ENCODE measurements at regions not wholly inside any gene's neighbourhood (a gene's known extent, or its start where the extent isn't known, plus 50 kb on each side); places are given as distances from the start of the nearest gene placed in this dataset.

DNA sequence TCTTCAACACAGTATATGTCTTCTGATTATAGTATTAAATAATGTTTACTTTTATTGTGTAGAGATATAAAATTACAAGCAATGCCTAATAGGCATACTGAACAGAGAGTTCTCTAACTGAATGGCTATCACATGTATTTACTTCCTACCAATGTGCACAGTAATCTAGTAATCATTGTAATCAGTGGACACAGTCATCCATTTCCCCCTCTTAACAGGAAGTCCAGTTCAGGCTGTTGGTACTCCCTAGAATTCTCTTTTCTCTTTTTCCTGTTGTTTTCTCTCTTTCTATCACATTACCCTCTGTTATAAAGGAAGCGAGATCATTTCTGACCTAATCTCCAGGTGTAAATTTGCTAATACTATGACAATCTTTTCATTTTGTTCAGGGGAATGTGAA, 172.5 kb downstream of the HTR1B start:
- H3K4me3 ChIP-seq (ENCODE audit: low read length) = no peak overlapping the region
- H3K4me3 Mint-ChIP-seq = no peak overlapping the region
- no peaks in the 10 kb centered on the region for H3K9me3 ChIP-seq (ENCODE audit: control insufficient read depth, insufficient read depth, low read length)
- H3K9me3 Mint-ChIP-seq = peaks cover 2 to 11% of the 10 kb centered on the region in 2 donors
- no CpG with 5 or more reads among the region's 1 CpG for WGBS (ENCODE audit: insufficient coverage)
- ATAC-seq (no peak), DNase-seq (no peak)
- TF ChIP-seq, protein P1, sequence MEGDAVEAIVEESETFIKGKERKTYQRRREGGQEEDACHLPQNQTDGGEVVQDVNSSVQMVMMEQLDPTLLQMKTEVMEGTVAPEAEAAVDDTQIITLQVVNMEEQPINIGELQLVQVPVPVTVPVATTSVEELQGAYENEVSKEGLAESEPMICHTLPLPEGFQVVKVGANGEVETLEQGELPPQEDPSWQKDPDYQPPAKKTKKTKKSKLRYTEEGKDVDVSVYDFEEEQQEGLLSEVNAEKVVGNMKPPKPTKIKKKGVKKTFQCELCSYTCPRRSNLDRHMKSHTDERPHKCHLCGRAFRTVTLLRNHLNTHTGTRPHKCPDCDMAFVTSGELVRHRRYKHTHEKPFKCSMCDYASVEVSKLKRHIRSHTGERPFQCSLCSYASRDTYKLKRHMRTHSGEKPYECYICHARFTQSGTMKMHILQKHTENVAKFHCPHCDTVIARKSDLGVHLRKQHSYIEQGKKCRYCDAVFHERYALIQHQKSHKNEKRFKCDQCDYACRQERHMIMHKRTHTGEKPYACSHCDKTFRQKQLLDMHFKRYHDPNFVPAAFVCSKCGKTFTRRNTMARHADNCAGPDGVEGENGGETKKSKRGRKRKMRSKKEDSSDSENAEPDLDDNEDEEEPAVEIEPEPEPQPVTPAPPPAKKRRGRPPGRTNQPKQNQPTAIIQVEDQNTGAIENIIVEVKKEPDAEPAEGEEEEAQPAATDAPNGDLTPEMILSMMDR (IDR thresholded peaks at IDR 0.05) = no peak
- intact Hi-C loops (cut with micrococcal nuclease) = no loop called here
- H3K27ac Mint-ChIP-seq = no peak overlapping the region
- H3K27me3 Mint-ChIP-seq (ENCODE audit: low read depth in 2 of 2) = no peaks in the 10 kb centered on the region
- no peaks in the 10 kb centered on the region for H3K36me3 ChIP-seq (ENCODE audit: control insufficient read depth, insufficient read depth, low read length)
- H3K27me3 ChIP-seq (ENCODE audit: control insufficient read depth, insufficient read depth, low read length) = no peaks in the 10 kb centered on the region
- no peak overlapping the region for H3K27ac ChIP-seq (ENCODE audit: low read length)
- no peaks in the 10 kb centered on the region for H3K4me1 ChIP-seq (ENCODE audit: control insufficient read depth, insufficient read depth, low read length)
- H3K36me3 Mint-ChIP-seq = no peaks in the 10 kb centered on the region
- H3K4me1 Mint-ChIP-seq = no peaks in the 10 kb centered on the region

DNA sequence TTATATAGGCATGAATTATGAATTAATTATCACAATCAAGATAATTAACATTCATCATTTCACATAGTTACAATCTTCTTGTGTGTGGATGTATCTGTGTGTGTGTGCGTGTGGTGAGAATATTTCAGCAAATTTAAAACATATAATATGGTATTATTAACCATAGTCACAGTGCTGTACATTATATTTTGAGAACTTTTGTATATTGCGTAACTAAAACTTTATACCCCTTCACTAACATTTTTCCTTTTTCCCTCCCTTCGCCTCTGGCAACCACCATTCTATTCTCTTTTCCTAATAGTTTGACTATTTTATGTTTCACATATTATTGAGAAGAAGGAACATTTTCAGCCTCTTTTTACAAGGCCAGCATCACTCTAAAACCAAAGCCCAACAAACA, 176.8 kb downstream of the HTR1B start:
- H3K27ac ChIP-seq (ENCODE audit: low read length) = no peak overlapping the region
- H3K4me1 Mint-ChIP-seq = no peaks in the 10 kb centered on the region
- H3K4me3 ChIP-seq (ENCODE audit: low read length) = no peak overlapping the region
- ATAC-seq (no peak), DNase-seq (no peak)
- TF ChIP-seq, protein P1 (IDR thresholded peaks at IDR 0.05) = no peak
- no peak overlapping the region for H3K27ac Mint-ChIP-seq
- no peaks in the 10 kb centered on the region for H3K4me1 ChIP-seq (ENCODE audit: control insufficient read depth, insufficient read depth, low read length)
- peaks cover 4% of the 10 kb centered on the region for H3K9me3 ChIP-seq (ENCODE audit: control insufficient read depth, insufficient read depth, low read length)
- intact Hi-C loops (cut with micrococcal nuclease) = no loop called here
- no peaks in the 10 kb centered on the region for H3K36me3 Mint-ChIP-seq
- H3K27me3 ChIP-seq (ENCODE audit: control insufficient read depth, insufficient read depth, low read length) = no peaks in the 10 kb centered on the region
- H3K9me3 Mint-ChIP-seq = peaks cover 4 to 16% of the 10 kb centered on the region in 2 donors
- H3K4me3 Mint-ChIP-seq = no peak overlapping the region
- H3K36me3 ChIP-seq (ENCODE audit: control insufficient read depth, insufficient read depth, low read length) = no peaks in the 10 kb centered on the region
- no CpG with 5 or more reads among the region's 3 CpGs for WGBS (ENCODE audit: insufficient coverage)
- no peaks in the 10 kb centered on the region for H3K27me3 Mint-ChIP-seq (ENCODE audit: low read depth in 2 of 2)

DNA sequence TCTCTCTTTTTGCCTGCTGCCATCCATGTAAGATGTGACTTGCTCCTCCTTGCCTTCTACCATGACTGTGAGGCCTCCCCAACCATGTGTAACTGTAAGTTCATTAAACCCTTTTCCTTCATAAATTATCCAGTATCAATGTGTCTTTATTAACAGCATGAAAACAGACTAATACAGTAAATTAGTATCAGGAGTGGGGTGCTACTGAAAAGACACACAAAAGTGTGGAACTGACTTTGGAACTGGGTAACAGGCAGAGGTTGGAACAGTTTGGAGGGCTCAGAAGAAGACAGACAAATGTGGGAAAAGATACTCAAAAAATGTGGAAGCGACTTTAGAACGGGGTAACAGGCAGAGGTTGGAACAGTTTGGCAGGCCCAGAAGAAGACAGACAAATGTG, 189.4 kb downstream of the HTR1B start:
- DNase-seq (no peak), ATAC-seq (no peak)
- Mint-ChIP-seq H3K36me3 (peaks cover 5% of the 10 kb centered on the region), H3K27ac (no peak overlapping the region), H3K4me1 (no peaks in the 10 kb centered on the region), H3K27me3 (ENCODE audit: low read depth in 2 of 2) (no peaks in the 10 kb centered on the region), H3K4me3 (no peak overlapping the region), H3K9me3 (peaks cover 8 to 10% of the 10 kb centered on the region in 2 donors)
- no peaks in the 10 kb centered on the region for H3K4me1 ChIP-seq (ENCODE audit: control insufficient read depth, insufficient read depth, low read length)
- no peaks in the 10 kb centered on the region for H3K27me3 ChIP-seq (ENCODE audit: control insufficient read depth, insufficient read depth, low read length)
- H3K9me3 ChIP-seq (ENCODE audit: control insufficient read depth, insufficient read depth, low read length) = peaks cover 10% of the 10 kb centered on the region
- TF ChIP-seq, protein P1 (IDR thresholded peaks at IDR 0.05) = no peak
- no peak overlapping the region for H3K4me3 ChIP-seq (ENCODE audit: low read length)
- 64% methylated on average over 2 of the region's 2 CpGs for WGBS (ENCODE audit: insufficient coverage)
- H3K27ac ChIP-seq (ENCODE audit: low read length) = no peak overlapping the region
- intact Hi-C loops (cut with micrococcal nuclease) = no loop called here
- H3K36me3 ChIP-seq (ENCODE audit: control insufficient read depth, insufficient read depth, low read length) = no peaks in the 10 kb centered on the region

DNA sequence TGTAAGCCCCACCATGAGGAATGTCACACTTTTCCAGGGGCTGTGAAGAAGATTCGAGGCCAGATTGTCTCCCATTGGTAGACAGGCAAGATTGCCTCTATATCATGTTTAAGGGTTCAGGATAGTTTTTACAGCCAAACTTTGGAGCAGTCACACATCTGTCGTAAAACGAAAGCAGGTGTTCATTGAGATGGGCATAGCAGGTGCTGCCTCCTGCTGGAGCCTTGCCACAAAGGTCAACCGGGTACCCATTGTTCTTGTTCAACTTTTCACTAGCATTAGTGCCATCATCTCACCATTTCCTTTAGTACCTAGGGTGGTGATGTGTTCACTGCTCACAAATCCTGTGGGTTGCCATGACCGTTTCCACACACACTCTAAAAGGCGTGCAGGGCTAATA, 198.3 kb downstream of the HTR1B start:
- intact Hi-C loops (cut with micrococcal nuclease) = no loop called here
- no peaks in the 10 kb centered on the region for H3K36me3 ChIP-seq (ENCODE audit: control insufficient read depth, insufficient read depth, low read length)
- H3K4me1 ChIP-seq (ENCODE audit: control insufficient read depth, insufficient read depth, low read length) = no peaks in the 10 kb centered on the region
- 83% methylated on average over 4 of the region's 6 CpGs for WGBS (ENCODE audit: insufficient coverage)
- ATAC-seq (no peak), DNase-seq (no peak)
- H3K9me3 ChIP-seq (ENCODE audit: control insufficient read depth, insufficient read depth, low read length) = peaks cover 6% of the 10 kb centered on the region
- H3K9me3 Mint-ChIP-seq = peaks cover 18 to 21% of the 10 kb centered on the region in 2 donors
- H3K4me3 ChIP-seq (ENCODE audit: low read length) = no peak overlapping the region
- no peak overlapping the region for H3K4me3 Mint-ChIP-seq
- H3K27me3 ChIP-seq (ENCODE audit: control insufficient read depth, insufficient read depth, low read length) = no peaks in the 10 kb centered on the region
- no peaks in the 10 kb centered on the region for H3K36me3 Mint-ChIP-seq
- no peaks in the 10 kb centered on the region for H3K4me1 Mint-ChIP-seq
- no peak overlapping the region for H3K27ac ChIP-seq (ENCODE audit: low read length)
- H3K27ac Mint-ChIP-seq = no peak overlapping the region
- TF ChIP-seq, protein P1 (IDR thresholded peaks at IDR 0.05) = no peak
- no peaks in the 10 kb centered on the region for H3K27me3 Mint-ChIP-seq (ENCODE audit: low read depth in 2 of 2)

Measured in natural killer cell (primary cell).